Effector memory CD4-positive, alpha-beta T cell (primary cell): ENCODE measurements at regions not wholly inside any gene's neighbourhood (a gene's known extent, or its start where the extent isn't known, plus 50 kb on each side); places are given as distances from the start of the nearest gene placed in this dataset.

Source experiments
- DNase-seq, 3 donors: peaks; one replicate each; pipeline ENCODE4 v3.0.0-alpha.2; 2020
- H3K27ac ChIP-seq: 2 replicates; pipeline ENCODE4 v1.7.0; 2013; ENCODE audit warnings: mild to moderate bottlenecking, low read length, moderate library complexity; ENCODE audit not compliant: insufficient read depth, poor library complexity, severe bottlenecking
- H3K27me3 ChIP-seq: replicated peaks from 2 replicates; pipeline ENCODE4 v1.7.0; 2013; ENCODE audit warnings: mild to moderate bottlenecking, low read length; ENCODE audit not compliant: insufficient read depth, control insufficient read depth, poor library complexity, severe bottlenecking
- H3K36me3 ChIP-seq: 2 replicates; pipeline ENCODE4 v1.7.0; 2013; ENCODE audit warnings: mild to moderate bottlenecking, low read length, moderate library complexity; ENCODE audit not compliant: control insufficient read depth, insufficient read depth
- H3K4me1 ChIP-seq: 2 replicates; pipeline ENCODE4 v1.7.0; 2013; ENCODE audit warnings: low read length, mild to moderate bottlenecking; ENCODE audit not compliant: control insufficient read depth, insufficient read depth, poor library complexity, severe bottlenecking
- H3K4me3 ChIP-seq: 2 replicates; pipeline ENCODE4 v1.7.0; 2013; ENCODE audit warnings: low read length, low read depth, mild to moderate bottlenecking; ENCODE audit not compliant: insufficient read depth, poor library complexity, severe bottlenecking
- H3K9me3 ChIP-seq: 2 replicates; pipeline ENCODE4 v1.7.0; 2013; ENCODE audit warnings: mild to moderate bottlenecking, low read length, moderate library complexity; ENCODE audit not compliant: control insufficient read depth

GRCh38 chr16:85396879-85397871, 215.9 kb upstream of the GSE1 start:
- no peaks in the 10 kb centered on the region for H3K9me3 ChIP-seq
- DNase-seq = no peak
- H3K27ac ChIP-seq = no peak overlapping the region

GRCh38 chr16:85398050-85398451, 215.1 kb upstream of the GSE1 start:
- H3K4me3 ChIP-seq = no peak overlapping the region
- H3K36me3 ChIP-seq = no peaks in the 10 kb centered on the region
- H3K4me1 ChIP-seq = no peaks in the 10 kb centered on the region
- H3K9me3 ChIP-seq = no peaks in the 10 kb centered on the region
- H3K27ac ChIP-seq = no peak overlapping the region
- no peak for DNase-seq
- H3K27me3 ChIP-seq = no peaks in the 10 kb centered on the region

More at GRCh38 chr16:85396879-85397871, 215.9 kb upstream of the GSE1 start:
- no peaks in the 10 kb centered on the region for H3K4me1 ChIP-seq
- no peaks in the 10 kb centered on the region for H3K36me3 ChIP-seq
- H3K27me3 ChIP-seq = no peaks in the 10 kb centered on the region
- no peak overlapping the region for H3K4me3 ChIP-seq

- no peaks in the 10 kb centered on the region for H3K27me3 ChIP-seq
- H3K9me3 ChIP-seq = no peaks in the 10 kb centered on the region
- DNase-seq = no peak
- no peaks in the 10 kb centered on the region for H3K36me3 ChIP-seq
- H3K4me1 ChIP-seq = no peaks in the 10 kb centered on the region
- H3K27ac ChIP-seq = no peak overlapping the region
- H3K4me3 ChIP-seq = no peak overlapping the region
Observed at GRCh38 chr16:85398688-85399582, 214.2 kb upstream of the GSE1 start.

- DNase-seq = no peak
- Histone ChIP-seq H3K27ac (no peak overlapping the region), H3K4me1 (no peaks in the 10 kb centered on the region), H3K36me3 (no peaks in the 10 kb centered on the region), H3K4me3 (no peak overlapping the region), H3K27me3 (no peaks in the 10 kb centered on the region), H3K9me3 (no peaks in the 10 kb centered on the region)
Observed at GRCh38 chr16:85399583-85400284, 213.4 kb upstream of the GSE1 start.

GRCh38 chr16:85400305-85401205, 212.6 kb upstream of the GSE1 start:
- H3K4me1 ChIP-seq = no peaks in the 10 kb centered on the region

GRCh38 chr16:85401370-85401916, 211.7 kb upstream of the GSE1 start:
- Histone ChIP-seq H3K4me1 (no peaks in the 10 kb centered on the region), H3K36me3 (no peaks in the 10 kb centered on the region), H3K27ac (no peak overlapping the region), H3K27me3 (no peaks in the 10 kb centered on the region), H3K9me3 (no peaks in the 10 kb centered on the region), H3K4me3 (no peak overlapping the region)
- DNase-seq = no peak

More at GRCh38 chr16:85400305-85401205, 212.6 kb upstream of the GSE1 start:
- Histone ChIP-seq H3K36me3 (no peaks in the 10 kb centered on the region), H3K27me3 (no peaks in the 10 kb centered on the region), H3K9me3 (no peaks in the 10 kb centered on the region), H3K27ac (no peak overlapping the region), H3K4me3 (no peak overlapping the region)
- DNase-seq = no peak

GRCh38 chr16:85401917-85402766, 211.0 kb upstream of the GSE1 start:
- no peak for DNase-seq
- no peak overlapping the region for H3K4me3 ChIP-seq
- H3K27me3 ChIP-seq = no peaks in the 10 kb centered on the region
- no peaks in the 10 kb centered on the region for H3K36me3 ChIP-seq
- no peak overlapping the region for H3K27ac ChIP-seq
- H3K9me3 ChIP-seq = no peaks in the 10 kb centered on the region
- H3K4me1 ChIP-seq = no peaks in the 10 kb centered on the region

- no peak overlapping the region for H3K27ac ChIP-seq
- no peak for DNase-seq
- no peaks in the 10 kb centered on the region for H3K36me3 ChIP-seq
- no peak overlapping the region for H3K4me3 ChIP-seq
- H3K27me3 ChIP-seq = no peaks in the 10 kb centered on the region
- H3K9me3 ChIP-seq = no peaks in the 10 kb centered on the region
- no peaks in the 10 kb centered on the region for H3K4me1 ChIP-seq
Observed at GRCh38 chr16:85402910-85403692, 210.0 kb upstream of the GSE1 start.
